ENCODE measurements at regions not wholly inside any gene's neighbourhood (a gene's known extent, or its start where the extent isn't known, plus 50 kb on each side); places are given as distances from the start of the nearest gene placed in this dataset.

- intact Hi-C loops (cut with micrococcal nuclease), result no loop called here
- H3K36me3 ChIP-seq (replicated peaks in 1 of 2; ENCODE audit: control extremely low read depth in 1 of 2, control insufficient read depth in 1 of 2, extremely low read depth in 1 of 2, insufficient read depth in 2 of 2, low read length in 1 of 2), result no peaks in the 10 kb centered on the region
- no peak overlapping the region for H3K27ac ChIP-seq (ENCODE audit: low read length in 2 of 2)
- DNase-seq (no peak), ATAC-seq (ENCODE audit: low read depth) (no peak)
- H3K9me3 Mint-ChIP-seq (ENCODE audit: insufficient read depth), result no peaks in the 10 kb centered on the region
- no peaks in the 10 kb centered on the region for H4K20me1 ChIP-seq (ENCODE audit: control insufficient read depth, insufficient read depth, low read length, poor library complexity, severe bottlenecking)
- POLR2A ChIA-PET, result no interaction called here
- H3K4me1 ChIP-seq (ENCODE audit: control insufficient read depth in 2 of 2, insufficient read depth in 2 of 2, low read length in 2 of 2), result no peaks in the 10 kb centered on the region
- TF ChIP-seq, protein P1, sequence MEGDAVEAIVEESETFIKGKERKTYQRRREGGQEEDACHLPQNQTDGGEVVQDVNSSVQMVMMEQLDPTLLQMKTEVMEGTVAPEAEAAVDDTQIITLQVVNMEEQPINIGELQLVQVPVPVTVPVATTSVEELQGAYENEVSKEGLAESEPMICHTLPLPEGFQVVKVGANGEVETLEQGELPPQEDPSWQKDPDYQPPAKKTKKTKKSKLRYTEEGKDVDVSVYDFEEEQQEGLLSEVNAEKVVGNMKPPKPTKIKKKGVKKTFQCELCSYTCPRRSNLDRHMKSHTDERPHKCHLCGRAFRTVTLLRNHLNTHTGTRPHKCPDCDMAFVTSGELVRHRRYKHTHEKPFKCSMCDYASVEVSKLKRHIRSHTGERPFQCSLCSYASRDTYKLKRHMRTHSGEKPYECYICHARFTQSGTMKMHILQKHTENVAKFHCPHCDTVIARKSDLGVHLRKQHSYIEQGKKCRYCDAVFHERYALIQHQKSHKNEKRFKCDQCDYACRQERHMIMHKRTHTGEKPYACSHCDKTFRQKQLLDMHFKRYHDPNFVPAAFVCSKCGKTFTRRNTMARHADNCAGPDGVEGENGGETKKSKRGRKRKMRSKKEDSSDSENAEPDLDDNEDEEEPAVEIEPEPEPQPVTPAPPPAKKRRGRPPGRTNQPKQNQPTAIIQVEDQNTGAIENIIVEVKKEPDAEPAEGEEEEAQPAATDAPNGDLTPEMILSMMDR (IDR thresholded peaks at IDR 0.05), result no peak
- TF ChIP-seq EZH2 (IDR thresholded peaks at IDR 0.05; ENCODE audit: borderline replicate concordance, insufficient read depth, low read depth, low read length, poor library complexity, severe bottlenecking), result no peak
- WGBS (ENCODE audit: insufficient coverage), result no CpG with 5 or more reads among the region's 1 CpG
- H3K4me3 ChIP-seq (ENCODE audit: control extremely low read depth in 1 of 5, extremely low read depth in 1 of 5, insufficient read depth in 1 of 5, low read depth in 2 of 5, low read length in 4 of 5), result no peak overlapping the region
- peaks cover 0 to 4% (median 0%) of the 10 kb centered on the region in 3 donors for H3K9me3 ChIP-seq (ENCODE audit: control extremely low read depth in 1 of 3, control insufficient read depth in 2 of 3, insufficient read depth in 1 of 3, low read length in 2 of 3)
- no peak overlapping the region for H3K4me3 Mint-ChIP-seq
- no peak overlapping the region for H3K4me2 ChIP-seq (replicated peaks; ENCODE audit: low read depth, low read length, poor library complexity, severe bottlenecking)
- H3K79me2 ChIP-seq (ENCODE audit: control insufficient read depth, insufficient read depth, low read length), result no peaks in the 10 kb centered on the region
- no peaks in the 10 kb centered on the region for H3K27me3 Mint-ChIP-seq
- CTCF ChIA-PET, result no interaction called here
- no peaks in the 10 kb centered on the region for H3K4me1 Mint-ChIP-seq
- no peak overlapping the region for H2AFZ ChIP-seq (ENCODE audit: insufficient read depth, low read depth, low read length, poor library complexity, severe bottlenecking)
- H3K27ac Mint-ChIP-seq, result no peak overlapping the region
- no peaks in the 10 kb centered on the region for H3K27me3 ChIP-seq (replicated peaks in 1 of 4; ENCODE audit: control extremely low read depth in 1 of 4, control insufficient read depth in 3 of 4, insufficient read depth in 4 of 4, low read length in 3 of 4)
- H3K9ac ChIP-seq (ENCODE audit: low read length), result no peak overlapping the region
Measured at GRCh38 chr14:26866721-26867120, 268.9 kb upstream of the NOVA1 start.

DNA sequence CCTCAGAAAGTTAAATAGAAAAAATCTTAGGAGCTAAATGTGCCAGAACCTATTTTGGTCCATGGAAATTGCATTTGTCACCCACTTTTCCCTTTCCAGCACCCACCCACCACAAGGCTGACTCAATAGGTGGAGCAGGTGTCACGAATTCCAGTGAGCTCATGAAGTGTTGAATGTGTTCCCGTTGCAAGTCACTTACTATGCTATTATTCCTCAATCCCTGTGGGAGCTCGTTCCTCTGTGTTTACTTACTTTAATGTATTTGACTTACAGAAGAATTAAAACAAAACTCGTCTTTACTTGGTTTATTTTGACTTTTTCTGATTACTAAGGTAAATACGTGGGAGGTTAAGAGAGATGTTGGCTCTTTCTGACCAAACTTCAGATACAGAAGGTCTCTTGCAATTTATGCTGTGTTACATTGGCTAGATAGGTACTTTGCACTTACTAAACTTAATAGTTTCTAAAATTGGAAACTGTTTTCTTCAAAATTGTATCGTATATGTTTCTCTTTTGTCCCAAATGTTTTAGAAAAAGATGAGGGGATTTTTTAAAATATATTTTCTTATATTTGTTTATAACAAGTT, 269.4 kb upstream of the NOVA1 start:
- Mint-ChIP-seq H3K27ac (no peak overlapping the region), H3K9me3 (ENCODE audit: insufficient read depth) (no peaks in the 10 kb centered on the region), H3K4me3 (no peak overlapping the region), H3K4me1 (no peaks in the 10 kb centered on the region), H3K27me3 (no peaks in the 10 kb centered on the region)
- Histone ChIP-seq H3K9me3 (ENCODE audit: control extremely low read depth in 1 of 3, control insufficient read depth in 2 of 3, insufficient read depth in 1 of 3, low read length in 2 of 3) (peaks cover 0 to 4% (median 0%) of the 10 kb centered on the region in 3 donors), H3K79me2 (ENCODE audit: control insufficient read depth, insufficient read depth, low read length) (no peaks in the 10 kb centered on the region), H3K4me3 (ENCODE audit: control extremely low read depth in 1 of 5, extremely low read depth in 1 of 5, insufficient read depth in 1 of 5, low read depth in 2 of 5, low read length in 4 of 5) (no peak overlapping the region), H3K4me2 (replicated peaks; ENCODE audit: low read depth, low read length, poor library complexity, severe bottlenecking) (no peak overlapping the region), H3K9ac (ENCODE audit: low read length) (no peak overlapping the region), H2AFZ (ENCODE audit: insufficient read depth, low read depth, low read length, poor library complexity, severe bottlenecking) (no peak overlapping the region), H3K27ac (ENCODE audit: low read length in 2 of 2) (no peak overlapping the region), H3K36me3 (replicated peaks in 1 of 2; ENCODE audit: control extremely low read depth in 1 of 2, control insufficient read depth in 1 of 2, extremely low read depth in 1 of 2, insufficient read depth in 2 of 2, low read length in 1 of 2) (no peaks in the 10 kb centered on the region), H4K20me1 (ENCODE audit: control insufficient read depth, insufficient read depth, low read length, poor library complexity, severe bottlenecking) (no peaks in the 10 kb centered on the region), H3K27me3 (replicated peaks in 1 of 4; ENCODE audit: control extremely low read depth in 1 of 4, control insufficient read depth in 3 of 4, insufficient read depth in 4 of 4, low read length in 3 of 4) (no peaks in the 10 kb centered on the region), H3K4me1 (ENCODE audit: control insufficient read depth in 2 of 2, insufficient read depth in 2 of 2, low read length in 2 of 2) (no peaks in the 10 kb centered on the region)
- ATAC-seq (ENCODE audit: low read depth) (no peak), DNase-seq (no peak)
- WGBS (ENCODE audit: insufficient coverage), result no CpG with 5 or more reads among the region's 6 CpGs
- ChIA-PET POLR2A (no interaction called here), CTCF (no interaction called here)
- TF ChIP-seq, protein P1 (IDR thresholded peaks at IDR 0.05), result no peak
- TF ChIP-seq EZH2 (IDR thresholded peaks at IDR 0.05; ENCODE audit: borderline replicate concordance, insufficient read depth, low read depth, low read length, poor library complexity, severe bottlenecking), result no peak
- intact Hi-C loops (cut with micrococcal nuclease), result no loop called here
